BLaER1 treated with 17β-estradiol and CSF1 and Interleukin-3, amounts not matched to agents 10 nM and 100 nM (cell line): ENCODE measurements at regions not wholly inside any gene's neighbourhood (a gene's known extent, or its start where the extent isn't known, plus 50 kb on each side); places are given as distances from the start of the nearest gene placed in this dataset.
"Not testable (repeated sequence)": the region's sequence is repeated elsewhere in the genome, so short reads cannot be mapped to it uniquely, and the experiment has no call there.

Experiments
- H3K27ac ChIP-seq, 11 experiments: shearing (Covaris generic); formaldehyde crosslinking; 2 replicates each; pipeline ENCODE4 v1.8.1; 2022
- H3K27me3 ChIP-seq, 11 experiments: shearing (Covaris generic); formaldehyde crosslinking; 2 replicates each; pipeline ENCODE4 v1.8.1; 2022
- H3K36me3 ChIP-seq, 11 experiments: shearing (Covaris generic); formaldehyde crosslinking; 2 replicates each; pipeline ENCODE4 v1.8.1; 2022
- H3K4me1 ChIP-seq, 10 experiments: shearing (Covaris generic); formaldehyde crosslinking; 2 replicates each; pipeline ENCODE4 v1.8.1; 2022
- H3K4me2 ChIP-seq, 11 experiments: shearing (Covaris generic); formaldehyde crosslinking; 2 replicates each; pipeline ENCODE4 v1.8.1; 2022
- H3K4me3 ChIP-seq, 10 experiments: shearing (Covaris generic); formaldehyde crosslinking; 2 replicates each; pipeline ENCODE4 v1.8.1; 2022
- H3K9ac ChIP-seq, 11 experiments: shearing (Covaris generic); formaldehyde crosslinking; 2 replicates each; pipeline ENCODE4 v1.8.1; 2022
- H3K9me3 ChIP-seq, 11 experiments: shearing (Covaris generic); formaldehyde crosslinking; replicated peaks in 1 of 11; 2 replicates each; pipeline ENCODE4 v1.8.1; 2022
- H4K20me1 ChIP-seq, 11 experiments: shearing (Covaris generic); formaldehyde crosslinking; 2 replicates each; pipeline ENCODE4 v1.8.1; 2022
- Cebpa-rat ChIP-seq, 11 experiments: shearing (Covaris generic); IDR thresholded peaks; 2 replicates each; pipeline ENCODE4 v1.8.1; 2022

GRCh38 chr2:183809404-183809803, 685.2 kb downstream of the NUP35 start:
- Histone ChIP-seq H3K36me3 (no peaks in the 10 kb centered on the region), H3K27me3 (no peaks in the 10 kb centered on the region), H3K27ac (no peak overlapping the region), H3K9ac (no peak overlapping the region), H4K20me1 (no peaks in the 10 kb centered on the region), H3K9me3 (no peaks in the 10 kb centered on the region), H3K4me1 (no peaks in the 10 kb centered on the region), H3K4me2 (no peak overlapping the region), H3K4me3 (no peak overlapping the region)
- no peak for TF ChIP-seq Cebpa-rat (IDR thresholded peaks at IDR 0.05)

GRCh38 chr2:183811281-183811680, 687.0 kb downstream of the NUP35 start:
- no peak overlapping the region for H3K9ac ChIP-seq
- no peak overlapping the region for H3K4me3 ChIP-seq
- H3K27ac ChIP-seq, result no peak overlapping the region
- no peaks in the 10 kb centered on the region for H3K27me3 ChIP-seq
- no peaks in the 10 kb centered on the region for H3K9me3 ChIP-seq
- no peaks in the 10 kb centered on the region for H4K20me1 ChIP-seq
- no peak for TF ChIP-seq Cebpa-rat (IDR thresholded peaks at IDR 0.05)
- H3K36me3 ChIP-seq, result no peaks in the 10 kb centered on the region
- H3K4me2 ChIP-seq, result no peak overlapping the region
- no peaks in the 10 kb centered on the region for H3K4me1 ChIP-seq

GRCh38 chr2:183812091-183812490, 687.8 kb downstream of the NUP35 start:
- Histone ChIP-seq H3K9me3 (no peaks in the 10 kb centered on the region), H3K4me2 (no peak overlapping the region), H3K9ac (no peak overlapping the region), H3K27me3 (no peaks in the 10 kb centered on the region), H3K27ac (no peak overlapping the region), H3K4me1 (no peaks in the 10 kb centered on the region), H3K36me3 (no peaks in the 10 kb centered on the region), H4K20me1 (no peaks in the 10 kb centered on the region), H3K4me3 (no peak overlapping the region)
- TF ChIP-seq Cebpa-rat (IDR thresholded peaks at IDR 0.05), result no peak

- TF ChIP-seq Cebpa-rat (IDR thresholded peaks at IDR 0.05), result no peak
- H3K9me3 ChIP-seq, result peaks cover 19 to 30% (median 21%) of the 10 kb centered on the region in 11 experiments
Observed at GRCh38 chr2:183825710-183826109, 701.5 kb downstream of the NUP35 start.

GRCh38 chr2:183829931-183830330, 705.7 kb downstream of the NUP35 start:
- Histone ChIP-seq H3K4me3 (no peak overlapping the region), H3K27ac (no peak overlapping the region), H4K20me1 (no peaks in the 10 kb centered on the region), H3K4me1 (no peaks in the 10 kb centered on the region), H3K9ac (no peak overlapping the region), H3K27me3 (no peaks in the 10 kb centered on the region), H3K9me3 (peaks cover 18 to 23% (median 20%) of the 10 kb centered on the region in 11 experiments), H3K4me2 (no peak overlapping the region), H3K36me3 (no peaks in the 10 kb centered on the region)
- no peak for TF ChIP-seq Cebpa-rat (IDR thresholded peaks at IDR 0.05)

More at GRCh38 chr2:183825710-183826109, 701.5 kb downstream of the NUP35 start:
- Histone ChIP-seq H3K36me3 (no peaks in the 10 kb centered on the region), H3K27me3 (no peaks in the 10 kb centered on the region), H4K20me1 (no peaks in the 10 kb centered on the region), H3K4me3 (no peak overlapping the region), H3K4me1 (no peaks in the 10 kb centered on the region), H3K27ac (no peak overlapping the region), H3K4me2 (no peak overlapping the region), H3K9ac (no peak overlapping the region)

- TF ChIP-seq Cebpa-rat (IDR thresholded peaks at IDR 0.05), result no peak
- Histone ChIP-seq H3K4me1 (no peaks in the 10 kb centered on the region), H3K9me3 (no peaks in the 10 kb centered on the region), H3K36me3 (no peaks in the 10 kb centered on the region), H3K27ac (no peak overlapping the region), H3K4me3 (no peak overlapping the region), H4K20me1 (no peaks in the 10 kb centered on the region), H3K9ac (no peak overlapping the region), H3K4me2 (no peak overlapping the region), H3K27me3 (no peaks in the 10 kb centered on the region)
Observed at GRCh38 chr2:183837157-183837556, 712.9 kb downstream of the NUP35 start.

GRCh38 chr2:183838295-183838694, 714.1 kb downstream of the NUP35 start:
- Histone ChIP-seq H3K9me3 (no peaks in the 10 kb centered on the region), H3K9ac (no peak overlapping the region), H3K27me3 (no peaks in the 10 kb centered on the region), H4K20me1 (no peaks in the 10 kb centered on the region), H3K36me3 (no peaks in the 10 kb centered on the region), H3K27ac (no peak overlapping the region), H3K4me2 (no peak overlapping the region), H3K4me1 (no peaks in the 10 kb centered on the region), H3K4me3 (no peak overlapping the region)
- no peak for TF ChIP-seq Cebpa-rat (IDR thresholded peaks at IDR 0.05)

- no peaks in the 10 kb centered on the region for H3K4me1 ChIP-seq
- no peak for TF ChIP-seq Cebpa-rat (IDR thresholded peaks at IDR 0.05)
- no peak overlapping the region for H3K4me2 ChIP-seq
- no peak overlapping the region for H3K27ac ChIP-seq
- H3K27me3 ChIP-seq, result no peaks in the 10 kb centered on the region
- H3K36me3 ChIP-seq, result no peaks in the 10 kb centered on the region
- no peak overlapping the region for H3K9ac ChIP-seq
- H3K4me3 ChIP-seq, result no peak overlapping the region
- H4K20me1 ChIP-seq, result no peaks in the 10 kb centered on the region
- H3K9me3 ChIP-seq, result no peaks in the 10 kb centered on the region
Observed at GRCh38 chr2:183840061-183840584, 715.9 kb downstream of the NUP35 start.

GRCh38 chr2:183849826-183850225, 725.6 kb downstream of the NUP35 start:
- not testable (repeated sequence) for H4K20me1 ChIP-seq, H3K27me3 ChIP-seq, H3K9me3 ChIP-seq, H3K9ac ChIP-seq, H3K4me1 ChIP-seq, H3K27ac ChIP-seq, H3K4me3 ChIP-seq, H3K36me3 ChIP-seq, H3K4me2 ChIP-seq

GRCh38 chr2:183859129-183859528, 734.9 kb downstream of the NUP35 start:
- TF ChIP-seq Cebpa-rat (IDR thresholded peaks at IDR 0.05), result no peak
- Histone ChIP-seq H3K4me1 (no peaks in the 10 kb centered on the region), H3K27ac (no peak overlapping the region), H3K36me3 (no peaks in the 10 kb centered on the region), H3K9me3 (no peaks in the 10 kb centered on the region), H3K4me2 (no peak overlapping the region), H3K27me3 (no peaks in the 10 kb centered on the region), H3K4me3 (no peak overlapping the region), H3K9ac (no peak overlapping the region), H4K20me1 (no peaks in the 10 kb centered on the region)
